Stimulated activated CD8-positive, alpha-beta memory T cell treated with anti-CD3 and anti-CD28 coated beads, Interleukin-15, amount 100 ng/mL, for 4 hours (primary cell): ENCODE measurements at regions not wholly inside any gene's neighbourhood (a gene's known extent, or its start where the extent isn't known, plus 50 kb on each side); places are given as distances from the start of the nearest gene placed in this dataset.

Experiments
- DNase-seq, 2 donors: peaks; one replicate each; pipeline ENCODE4 v3.0.0-alpha.2; 2020; ENCODE audit warnings: low read depth in 2 of 2

- DNase-seq: no peak
Measured at GRCh38 chr11:116642902-116643301, 129.9 kb downstream of the BUD13 start.

GRCh38 chr11:116642481-116642880 lies 130.3 kb downstream of the BUD13 start:
- no peak for DNase-seq

- DNase-seq: no peak
Measured at GRCh38 chr11:116641561-116642045, 131.2 kb downstream of the BUD13 start.

- no peak for DNase-seq
Measured at GRCh38 chr11:116640641-116641402, 132.0 kb downstream of the BUD13 start.

- DNase-seq: no peak
Measured at GRCh38 chr11:116638463-116638862, 134.3 kb downstream of the BUD13 start.

GRCh38 chr11:116637766-116638165 lies 135.0 kb downstream of the BUD13 start:
- DNase-seq: no peak

- no peak for DNase-seq
Measured at GRCh38 chr11:116636341-116636929, 136.4 kb downstream of the BUD13 start.

- DNase-seq: no peak
Measured at GRCh38 chr11:116631201-116631600, 141.6 kb downstream of the BUD13 start.

GRCh38 chr11:116618461-116618860 lies 154.3 kb downstream of the BUD13 start:
- no peak for DNase-seq

- DNase-seq: no peak
Measured at GRCh38 chr11:116615211-116615865, 157.4 kb downstream of the BUD13 start.

GRCh38 chr11:116614306-116615210 lies 158.2 kb downstream of the BUD13 start:
- no peak for DNase-seq

- DNase-seq: no peak
Measured at GRCh38 chr11:116613206-116613875, 159.4 kb downstream of the BUD13 start.

GRCh38 chr11:116611998-116612620 lies 160.7 kb downstream of the BUD13 start:
- no peak for DNase-seq

- no peak for DNase-seq
Measured at GRCh38 chr11:116610190-116610589, 162.6 kb downstream of the BUD13 start.

GRCh38 chr11:116607027-116607426 lies 165.8 kb downstream of the BUD13 start:
- DNase-seq: no peak

GRCh38 chr11:116605543-116606459 lies 167.0 kb downstream of the BUD13 start:
- DNase-seq: no peak

- DNase-seq: no peak
Measured at GRCh38 chr11:116603728-116604323, 169.0 kb downstream of the BUD13 start.

GRCh38 chr11:116602637-116602942 lies 170.2 kb downstream of the BUD13 start:
- DNase-seq: no peak
